Loucy (cell line): ENCODE measurements at regions not wholly inside any gene's neighbourhood (a gene's known extent, or its start where the extent isn't known, plus 50 kb on each side); places are given as distances from the start of the nearest gene placed in this dataset.
"Not testable (repeated sequence)": the region's sequence is repeated elsewhere in the genome, so short reads cannot be mapped to it uniquely, and the experiment has no call there.

Source experiments
- CTCF ChIP-seq: fragments of 200-600 bp; sonication (generic); conservative IDR thresholded peaks from 2 replicates; pipeline ENCODE4 v1.5.1; 2014; ENCODE audit warnings: mild to moderate bottlenecking, antibody characterized with exemption, low read length
- EZH2phosphoT487 ChIP-seq: fragments of 200-600 bp; IDR thresholded peaks from 2 replicates; pipeline ENCODE4 v1.6.1; 2018; ENCODE audit warnings: antibody characterized with exemption, mild to moderate bottlenecking, moderate library complexity, borderline replicate concordance

DNA sequence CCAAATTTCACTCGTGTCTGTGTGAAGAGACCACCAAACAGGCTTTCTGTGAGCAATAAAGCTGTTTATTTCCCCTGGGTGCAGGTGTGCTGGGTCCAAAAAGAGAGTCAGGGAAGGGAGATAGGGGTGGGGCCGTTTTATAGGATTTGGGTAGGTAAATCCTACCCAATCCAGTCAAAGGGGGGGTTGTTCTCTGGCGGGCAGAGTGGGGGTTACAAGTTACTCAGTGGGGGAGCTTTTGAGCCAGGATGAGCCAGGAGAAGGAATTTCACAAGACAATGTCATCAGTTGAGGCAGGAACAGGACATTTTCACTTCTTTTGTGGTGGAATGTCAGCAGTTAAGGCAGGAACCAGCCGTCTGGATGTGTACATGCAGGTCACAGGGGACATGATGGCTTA is 487.2 kb upstream of the ADGRL4 start:
- not testable (repeated sequence) for TF ChIP-seq CTCF, EZH2phosphoT487
